ENCODE measurements at regions not wholly inside any gene's neighbourhood (a gene's known extent, or its start where the extent isn't known, plus 50 kb on each side); places are given as distances from the start of the nearest gene placed in this dataset.

GRCh38 chr3:70742081-70742480, 429.6 kb upstream of the MDFIC2 start:
- TF ChIP-seq POLR2A (IDR thresholded peaks at IDR 0.05) (no peak), POLR2AphosphoS5 (IDR thresholded peaks at IDR 0.05) (no peak)
- TF ChIP-seq, protein P1, sequence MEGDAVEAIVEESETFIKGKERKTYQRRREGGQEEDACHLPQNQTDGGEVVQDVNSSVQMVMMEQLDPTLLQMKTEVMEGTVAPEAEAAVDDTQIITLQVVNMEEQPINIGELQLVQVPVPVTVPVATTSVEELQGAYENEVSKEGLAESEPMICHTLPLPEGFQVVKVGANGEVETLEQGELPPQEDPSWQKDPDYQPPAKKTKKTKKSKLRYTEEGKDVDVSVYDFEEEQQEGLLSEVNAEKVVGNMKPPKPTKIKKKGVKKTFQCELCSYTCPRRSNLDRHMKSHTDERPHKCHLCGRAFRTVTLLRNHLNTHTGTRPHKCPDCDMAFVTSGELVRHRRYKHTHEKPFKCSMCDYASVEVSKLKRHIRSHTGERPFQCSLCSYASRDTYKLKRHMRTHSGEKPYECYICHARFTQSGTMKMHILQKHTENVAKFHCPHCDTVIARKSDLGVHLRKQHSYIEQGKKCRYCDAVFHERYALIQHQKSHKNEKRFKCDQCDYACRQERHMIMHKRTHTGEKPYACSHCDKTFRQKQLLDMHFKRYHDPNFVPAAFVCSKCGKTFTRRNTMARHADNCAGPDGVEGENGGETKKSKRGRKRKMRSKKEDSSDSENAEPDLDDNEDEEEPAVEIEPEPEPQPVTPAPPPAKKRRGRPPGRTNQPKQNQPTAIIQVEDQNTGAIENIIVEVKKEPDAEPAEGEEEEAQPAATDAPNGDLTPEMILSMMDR (IDR thresholded peaks at IDR 0.05), result no peak
